GM21786 (cell line): ENCODE measurements at regions not wholly inside any gene's neighbourhood (a gene's known extent, or its start where the extent isn't known, plus 50 kb on each side); places are given as distances from the start of the nearest gene placed in this dataset.
"Not testable (repeated sequence)": the region's sequence is repeated elsewhere in the genome, so short reads cannot be mapped to it uniquely, and the experiment has no call there.

Experiments
- ATAC-seq: cut with Tn5 transposase; IDR thresholded peaks from one replicate; pipeline ENCODE4 v1.9.1; 2021; ENCODE audit not compliant: unreplicated experiment

- no peak for ATAC-seq
These were observed 607.4 kb downstream of the GATA3 start for GRCh38 chr10:8661886-8662285.

GRCh38 chr10:8663131-8663530 is 608.6 kb downstream of the GATA3 start:
- ATAC-seq, result no peak

- no peak for ATAC-seq
These were observed 610.8 kb downstream of the GATA3 start for GRCh38 chr10:8665322-8665721.

GRCh38 chr10:8670461-8670860 is 616.0 kb downstream of the GATA3 start:
- no peak for ATAC-seq

- no peak for ATAC-seq
These were observed 619.7 kb downstream of the GATA3 start for GRCh38 chr10:8674230-8674629.

GRCh38 chr10:8677642-8678041 is 623.2 kb downstream of the GATA3 start:
- no peak for ATAC-seq

- ATAC-seq, result not testable (repeated sequence)
These were observed 630.4 kb downstream of the GATA3 start for GRCh38 chr10:8684916-8685315.

GRCh38 chr10:8688881-8689280 is 634.4 kb downstream of the GATA3 start:
- ATAC-seq, result no peak

GRCh38 chr10:8691498-8692017 is 637.1 kb downstream of the GATA3 start:
- no peak for ATAC-seq

- ATAC-seq, result not testable (repeated sequence)
These were observed 639.1 kb downstream of the GATA3 start for GRCh38 chr10:8693635-8694034.

GRCh38 chr10:8696746-8697145 is 642.3 kb downstream of the GATA3 start:
- no peak for ATAC-seq

- ATAC-seq, result no peak
These were observed 646.2 kb downstream of the GATA3 start for GRCh38 chr10:8700689-8701088.

GRCh38 chr10:8702181-8702580 is 647.7 kb downstream of the GATA3 start:
- ATAC-seq, result no peak

GRCh38 chr10:8705415-8705814 is 650.9 kb downstream of the GATA3 start:
- no peak for ATAC-seq

GRCh38 chr10:8712656-8713055 is 658.2 kb downstream of the GATA3 start:
- ATAC-seq, result no peak

GRCh38 chr10:8719971-8720370 is 665.5 kb downstream of the GATA3 start:
- no peak for ATAC-seq

GRCh38 chr10:8721650-8722049 is 667.2 kb downstream of the GATA3 start:
- ATAC-seq, result no peak

- ATAC-seq, result no peak
These were observed 668.3 kb downstream of the GATA3 start for GRCh38 chr10:8722835-8723234.

- ATAC-seq, result no peak
These were observed 670.9 kb downstream of the GATA3 start for GRCh38 chr10:8725343-8725742.

- ATAC-seq, result no peak
These were observed 671.7 kb downstream of the GATA3 start for GRCh38 chr10:8726084-8726778.

GRCh38 chr10:8726779-8727084 is 672.2 kb downstream of the GATA3 start:
- no peak for ATAC-seq

- ATAC-seq, result no peak
These were observed 676.9 kb downstream of the GATA3 start for GRCh38 chr10:8731121-8732095.
